ENCODE measurements at regions not wholly inside any gene's neighbourhood (a gene's known extent, or its start where the extent isn't known, plus 50 kb on each side); places are given as distances from the start of the nearest gene placed in this dataset.

GRCh38 chr9:81526587-81526986, 162.8 kb downstream of the TLE1 start:
- TF ChIP-seq CTCF (conservative IDR thresholded peaks at IDR 0.05; ENCODE audit: low read length) (no peak), EZH2phosphoT487 (IDR thresholded peaks at IDR 0.05; ENCODE audit: borderline replicate concordance) (no peak)

All from Loucy (cell line).